ENCODE measurements at regions not wholly inside any gene's neighbourhood (a gene's known extent, or its start where the extent isn't known, plus 50 kb on each side); places are given as distances from the start of the nearest gene placed in this dataset.

GRCh38 chr17:22470411-22471175 lies 778.3 kb downstream of the KCNJ18 start:
- no peak overlapping the region for H3K4me3 ChIP-seq (replicated peaks in 1 of 2; ENCODE audit: low read depth in 2 of 2, low read length in 2 of 2)
- DNase-seq (ENCODE audit: low read depth in 2 of 2) = no peak
- TF ChIP-seq CTCF (IDR thresholded peaks at IDR 0.05; ENCODE audit: low read depth, low read length) = no peak

GRCh38 chr17:22484826-22485225 lies 792.5 kb downstream of the KCNJ18 start:
- TF ChIP-seq CTCF (IDR thresholded peaks at IDR 0.05; ENCODE audit: low read depth, low read length) = no peak
- no peak for DNase-seq (ENCODE audit: low read depth in 2 of 2)

GRCh38 chr17:22490399-22490798 lies 798.1 kb downstream of the KCNJ18 start:
- no peak overlapping the region for H3K4me3 ChIP-seq (replicated peaks in 1 of 2; ENCODE audit: low read depth in 2 of 2, low read length in 2 of 2)
- no peak for TF ChIP-seq CTCF (IDR thresholded peaks at IDR 0.05; ENCODE audit: low read depth, low read length)
- DNase-seq (ENCODE audit: low read depth in 2 of 2) = no peak

More at GRCh38 chr17:22484826-22485225, 792.5 kb downstream of the KCNJ18 start:
- H3K4me3 ChIP-seq (replicated peaks in 1 of 2; ENCODE audit: low read depth in 2 of 2, low read length in 2 of 2) = no peak overlapping the region

- no peak for DNase-seq (ENCODE audit: low read depth in 2 of 2)
- TF ChIP-seq CTCF (IDR thresholded peaks at IDR 0.05; ENCODE audit: low read depth, low read length) = no peak
These were observed 800.0 kb downstream of the KCNJ18 start for GRCh38 chr17:22492331-22492730.

GRCh38 chr17:22496450-22496849 lies 804.1 kb downstream of the KCNJ18 start:
- no peak for TF ChIP-seq CTCF (IDR thresholded peaks at IDR 0.05; ENCODE audit: low read depth, low read length)
- DNase-seq (ENCODE audit: low read depth in 2 of 2) = no peak
- H3K4me3 ChIP-seq (replicated peaks in 1 of 2; ENCODE audit: low read depth in 2 of 2, low read length in 2 of 2) = no peak overlapping the region

More at GRCh38 chr17:22492331-22492730, 800.0 kb downstream of the KCNJ18 start:
- no peak overlapping the region for H3K4me3 ChIP-seq (replicated peaks in 1 of 2; ENCODE audit: low read depth in 2 of 2, low read length in 2 of 2)

- no peak for TF ChIP-seq CTCF (IDR thresholded peaks at IDR 0.05; ENCODE audit: low read depth, low read length)
- H3K4me3 ChIP-seq (replicated peaks in 1 of 2; ENCODE audit: low read depth in 2 of 2, low read length in 2 of 2) = no peak overlapping the region
- no peak for DNase-seq (ENCODE audit: low read depth in 2 of 2)
These were observed 811.1 kb downstream of the KCNJ18 start for GRCh38 chr17:22503322-22503899.
